Liver (tissue), 7 donors: ENCODE measurements at regions not wholly inside any gene's neighbourhood (a gene's known extent, or its start where the extent isn't known, plus 50 kb on each side); places are given as distances from the start of the nearest gene placed in this dataset.

Source experiments
- DNase-seq: peaks from one replicate; pipeline ENCODE4 v3.0.0-alpha.2; 2017; ENCODE audit warnings: low spot score
- H3K27ac ChIP-seq, 2 donors: one replicate each; pipeline ENCODE4 v1.7.0; 2013; ENCODE audit warnings: inconsistent platforms in 2 of 2, low read length in 2 of 2, control low read depth in 1 of 2, low read depth in 1 of 2, mild to moderate bottlenecking in 1 of 2
- H3K27me3 ChIP-seq, 4 donors: one replicate each; pipeline versions ENCODE4 v1.6.1 to v1.7.0; 2013; ENCODE audit warnings: low read length in 3 of 4, inconsistent platforms in 1 of 4, mild to moderate bottlenecking in 1 of 4, moderate library complexity in 1 of 4; ENCODE audit not compliant: control insufficient read depth in 4 of 4, insufficient read depth in 4 of 4
- H3K36me3 ChIP-seq, 4 donors: one replicate each; pipeline versions ENCODE4 v1.6.1 to v1.7.0; 2013; ENCODE audit warnings: low read length in 3 of 4, mild to moderate bottlenecking in 3 of 4, low read depth in 1 of 4, moderate library complexity in 1 of 4; ENCODE audit not compliant: control insufficient read depth in 4 of 4, insufficient read depth in 3 of 4
- H3K4me1 ChIP-seq, 4 donors: one replicate each; pipeline versions ENCODE4 v1.6.1 to v1.7.0; 2013; ENCODE audit warnings: low read length in 3 of 4, mild to moderate bottlenecking in 3 of 4, moderate library complexity in 1 of 4; ENCODE audit not compliant: control insufficient read depth in 4 of 4, insufficient read depth in 4 of 4
- H3K4me3 ChIP-seq, 3 donors: one replicate each; pipeline versions ENCODE4 v1.6.1 to v1.7.0; 2013; ENCODE audit warnings: low read length in 3 of 3, control low read depth in 1 of 3, low read depth in 1 of 3, mild to moderate bottlenecking in 1 of 3
- H3K9ac ChIP-seq, 2 donors: one replicate each; pipeline ENCODE4 v1.7.0; 2013; ENCODE audit warnings: low read length in 2 of 2, mild to moderate bottlenecking in 2 of 2, moderate library complexity in 2 of 2, control low read depth in 1 of 2, low read depth in 1 of 2
- H3K9me3 ChIP-seq, 4 donors: one replicate each; pipeline versions ENCODE4 v1.6.1 to v1.7.0; 2013; ENCODE audit warnings: low read length in 3 of 4; ENCODE audit not compliant: control insufficient read depth in 4 of 4
- ATF3 ChIP-seq: IDR thresholded peaks from 2 replicates; pipeline ENCODE4 v1.6.1; 2016; ENCODE audit warnings: antibody characterized with exemption
- EGR1 ChIP-seq, 2 donors: IDR thresholded peaks; 2 replicates each; pipeline ENCODE4 v1.6.1; 2016 to 2018; ENCODE audit warnings: antibody characterized with exemption in 2 of 2, low read depth in 2 of 2
- FOXA1 ChIP-seq: IDR thresholded peaks from 2 replicates; pipeline ENCODE4 v1.6.1; 2016; ENCODE audit warnings: antibody characterized with exemption
- FOXA2 ChIP-seq: IDR thresholded peaks from 2 replicates; pipeline ENCODE4 v1.6.1; 2016; ENCODE audit warnings: antibody characterized with exemption
- GABPA ChIP-seq, 2 donors: IDR thresholded peaks in 1 of 2; conservative IDR thresholded peaks in 1 of 2; 2 replicates each; pipeline ENCODE4 v1.6.1; 2016; ENCODE audit warnings: antibody characterized with exemption in 2 of 2, mild to moderate bottlenecking in 1 of 2, moderate library complexity in 1 of 2
- HNF4A ChIP-seq, 2 donors: conservative IDR thresholded peaks; 2 replicates each; pipeline ENCODE4 v1.6.1; 2016; ENCODE audit warnings: antibody characterized with exemption in 2 of 2, mild to moderate bottlenecking in 2 of 2
- HNF4G ChIP-seq: IDR thresholded peaks from 2 replicates; pipeline ENCODE4 v1.6.1; 2016; ENCODE audit warnings: antibody characterized with exemption
- JUND ChIP-seq, 2 donors: IDR thresholded peaks; 2 replicates each; pipeline ENCODE4 v1.6.1; 2016; ENCODE audit warnings: antibody characterized with exemption in 2 of 2
- MAX ChIP-seq: IDR thresholded peaks from 2 replicates; pipeline ENCODE4 v1.6.1; 2016; ENCODE audit warnings: antibody characterized with exemption
- NR2F2 ChIP-seq: IDR thresholded peaks from 2 replicates; pipeline ENCODE4 v1.6.1; 2016; ENCODE audit warnings: antibody characterized with exemption
- RAD21 ChIP-seq, 2 donors: IDR thresholded peaks; 2 replicates each; pipeline ENCODE4 v1.6.1; 2016; ENCODE audit warnings: antibody characterized with exemption in 2 of 2, mild to moderate bottlenecking in 2 of 2
- REST ChIP-seq: IDR thresholded peaks from 2 replicates; pipeline ENCODE4 v1.6.1; 2016; ENCODE audit warnings: antibody characterized with exemption, mild to moderate bottlenecking
- RXRA ChIP-seq, 2 donors: IDR thresholded peaks; 2 replicates each; pipeline ENCODE4 v1.6.1; 2017 to 2018; ENCODE audit warnings: antibody characterized with exemption in 2 of 2, mild to moderate bottlenecking in 1 of 2
- SP1 ChIP-seq: IDR thresholded peaks from 2 replicates; pipeline ENCODE4 v1.6.1; 2018; ENCODE audit warnings: antibody characterized with exemption, mild to moderate bottlenecking
- TAF1 ChIP-seq: conservative IDR thresholded peaks from 2 replicates; pipeline ENCODE4 v1.6.1; 2016; ENCODE audit warnings: antibody characterized with exemption, mild to moderate bottlenecking
- ZBTB33 ChIP-seq: IDR thresholded peaks from 2 replicates; pipeline ENCODE4 v1.6.1; 2016; ENCODE audit warnings: antibody characterized with exemption
- WGBS: extraction: QIAGEN DNeasy Blood & Tissue Kit; methylation state at CpG from one replicate; pipeline ENCODE4 v1.1.7; 2013; 5-methylcytosine and 5-hydroxymethylcytosine counted together
- donor health status: healthy.
- donor health status: healthy.
- donor health status: healthy.
- donor health status: healthy.

- Histone ChIP-seq H3K36me3 (no peaks in the 10 kb centered on the region), H3K27me3 (peaks cover 0 to 6% (median 1%) of the 10 kb centered on the region in 4 donors), H3K9ac (no peak overlapping the region), H3K4me1 (no peaks in the 10 kb centered on the region), H3K4me3 (no peak overlapping the region), H3K9me3 (peaks cover 0 to 8% (median 2%) of the 10 kb centered on the region in 4 donors), H3K27ac (no peak overlapping the region)
- WGBS: 65% methylated on average over 12 of the region's 12 CpGs
- no peak for TF ChIP-seq NR2F2
- no peak for TF ChIP-seq TAF1
- TF ChIP-seq RXRA (IDR thresholded peaks at IDR 0.05): no peak
- TF ChIP-seq MAX: no peak
- TF ChIP-seq FOXA2: no peak
- TF ChIP-seq HNF4A (conservative IDR thresholded peaks at IDR 0.05): no peak
- no peak for TF ChIP-seq ATF3
- TF ChIP-seq JUND (IDR thresholded peaks at IDR 0.05): no peak
- no peak for TF ChIP-seq SP1
- TF ChIP-seq FOXA1: no peak
- no peak for TF ChIP-seq REST
- TF ChIP-seq HNF4G: no peak
- TF ChIP-seq RAD21 (IDR thresholded peaks at IDR 0.05): no peak
- no peak for TF ChIP-seq ZBTB33
- DNase-seq: no peak
These were observed 117.9 kb upstream of the IRX4 start for GRCh38 chr5:2000591-2000990.

DNA sequence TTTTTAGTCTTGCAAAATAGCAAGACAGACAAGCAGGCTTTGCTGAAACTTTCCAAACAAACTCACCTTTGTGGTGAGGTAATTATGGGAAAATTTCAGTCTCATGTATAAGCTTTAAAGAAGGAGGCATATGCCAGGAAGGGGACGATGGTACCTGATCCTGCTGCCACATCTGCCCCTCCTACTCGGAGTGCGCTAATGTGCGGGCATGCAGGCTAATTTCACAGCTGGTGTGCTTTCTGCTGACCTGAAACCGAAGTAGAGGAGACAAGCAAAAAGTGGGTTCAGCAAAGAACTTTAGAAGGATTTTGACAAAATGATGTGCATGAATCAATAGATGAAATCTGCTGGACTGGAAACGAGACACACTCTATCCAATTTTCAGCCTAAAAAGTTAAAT is 117.1 kb upstream of the IRX4 start:
- H3K36me3 ChIP-seq: no peaks in the 10 kb centered on the region
- H3K4me1 ChIP-seq: no peaks in the 10 kb centered on the region
- peaks cover 0 to 6% (median 1%) of the 10 kb centered on the region in 4 donors for H3K27me3 ChIP-seq
- no peak overlapping the region for H3K9ac ChIP-seq
- H3K27ac ChIP-seq: no peak overlapping the region
- 66% methylated on average over 6 of the region's 6 CpGs for WGBS
- peaks cover 0 to 8% (median 2%) of the 10 kb centered on the region in 4 donors for H3K9me3 ChIP-seq
- no peak for DNase-seq
- no peak for TF ChIP-seq MAX
- no peak for TF ChIP-seq REST
- TF ChIP-seq FOXA1: no peak
- no peak for TF ChIP-seq JUND (IDR thresholded peaks at IDR 0.05)
- TF ChIP-seq RAD21 (IDR thresholded peaks at IDR 0.05): no peak
- TF ChIP-seq HNF4A (conservative IDR thresholded peaks at IDR 0.05): no peak
- TF ChIP-seq EGR1 (IDR thresholded peaks at IDR 0.05; ENCODE audit: low read depth in 2 of 2): no peak
- no peak for TF ChIP-seq TAF1
- TF ChIP-seq GABPA (IDR thresholded peaks at IDR 0.05 in 1 of 2, conservative IDR thresholded peaks at IDR 0.05 in 1 of 2): no peak
- no peak overlapping the region for H3K4me3 ChIP-seq
